Ishikawa (cell line): ENCODE measurements at regions not wholly inside any gene's neighbourhood (a gene's known extent, or its start where the extent isn't known, plus 50 kb on each side); places are given as distances from the start of the nearest gene placed in this dataset.

Experiments used
- CEBPB ChIP-seq: IDR thresholded peaks from 2 replicates; pipeline ENCODE4 v1.6.1; 2012
- CREB1 ChIP-seq: IDR thresholded peaks from 2 replicates; pipeline ENCODE4 v1.6.1; 2012; ENCODE audit warnings: low read depth
- EGR1 ChIP-seq: IDR thresholded peaks from 2 replicates; pipeline ENCODE4 v1.6.1; 2012
- EP300 ChIP-seq: IDR thresholded peaks from 2 replicates; pipeline ENCODE4 v1.6.1; 2012; ENCODE audit warnings: borderline replicate concordance
- FOXM1 ChIP-seq: IDR thresholded peaks from 2 replicates; pipeline ENCODE4 v1.6.1; 2012; ENCODE audit warnings: low read depth, borderline replicate concordance
- MAX ChIP-seq: IDR thresholded peaks from 2 replicates; pipeline ENCODE4 v1.6.1; 2012
- NFIC ChIP-seq: IDR thresholded peaks from 2 replicates; pipeline ENCODE4 v1.6.1; 2012
- RAD21 ChIP-seq: IDR thresholded peaks from 2 replicates; pipeline ENCODE4 v1.6.1; 2012; ENCODE audit warnings: low read depth
- REST ChIP-seq: IDR thresholded peaks from 2 replicates; pipeline ENCODE4 v1.6.1; 2012; ENCODE audit warnings: low read depth, mild to moderate bottlenecking
- TAF1 ChIP-seq: IDR thresholded peaks from 2 replicates; pipeline ENCODE4 v1.6.1; 2012; ENCODE audit warnings: low read depth, mild to moderate bottlenecking
- TEAD4 ChIP-seq: IDR thresholded peaks from 2 replicates; pipeline ENCODE4 v1.6.1; 2012
- USF1 ChIP-seq: IDR thresholded peaks from 2 replicates; pipeline ENCODE4 v1.6.1; 2012
- YY1 ChIP-seq: IDR thresholded peaks from 2 replicates; pipeline ENCODE4 v1.6.1; 2012; ENCODE audit warnings: low read depth

GRCh38 chr9:79806086-79806485 is 234.3 kb downstream of the TLE4 start:
- TF ChIP-seq NFIC, result no peak
- TF ChIP-seq EP300, result no peak
- no peak for TF ChIP-seq MAX
- TF ChIP-seq REST, result no peak
- TF ChIP-seq YY1, result no peak
- no peak for TF ChIP-seq RAD21
- TF ChIP-seq CREB1, result no peak
- no peak for TF ChIP-seq USF1
- no peak for TF ChIP-seq TEAD4
- no peak for TF ChIP-seq TAF1
- TF ChIP-seq CEBPB, result no peak
- TF ChIP-seq EGR1, result no peak
- TF ChIP-seq FOXM1, result no peak
